Kidney (tissue), 13 donors: ENCODE measurements at regions not wholly inside any gene's neighbourhood (a gene's known extent, or its start where the extent isn't known, plus 50 kb on each side); places are given as distances from the start of the nearest gene placed in this dataset.
A peak's percentile ranks its signal among the peaks of the same experiment; 100 is the strongest.

Experiments used
- DNase-seq, 5 donors: peaks; one replicate each; pipeline ENCODE4 v3.0.0-alpha.2; 2013 to 2020
- FAIRE-seq: peaks from 2 replicates; lab custom pipeline; 2012; peaks lifted over from hg19 to GRCh38; lab: Jason Lieb, UNC
- H3K27ac ChIP-seq, 2 donors: one replicate each; pipeline ENCODE4 v1.7.0; 2013; ENCODE audit warnings: low read depth in 2 of 2, low read length in 2 of 2, inconsistent platforms in 1 of 2
- H3K27me3 ChIP-seq: one replicate; pipeline ENCODE4 v1.7.1; 2013; ENCODE audit warnings: low read length, inconsistent platforms; ENCODE audit not compliant: control insufficient read depth, insufficient read depth
- H3K36me3 ChIP-seq, 3 donors: one replicate each; pipeline versions ENCODE4 v1.7.0 to v1.7.1; 2013; ENCODE audit warnings: low read length in 3 of 3, control low read depth in 1 of 3, inconsistent platforms in 1 of 3; ENCODE audit not compliant: insufficient read depth in 3 of 3, control insufficient read depth in 2 of 3
- H3K4me1 ChIP-seq, 3 donors: one replicate each; pipeline versions ENCODE4 v1.7.0 to v1.7.1; 2013; ENCODE audit warnings: low read length in 3 of 3, inconsistent platforms in 1 of 3, low read depth in 1 of 3; ENCODE audit not compliant: control insufficient read depth in 2 of 3, insufficient read depth in 2 of 3
- H3K4me3 ChIP-seq, 3 donors: one replicate each; pipeline versions ENCODE4 v1.7.0 to v1.8.1; 2013; ENCODE audit warnings: low read length in 3 of 3, control low read depth in 1 of 3, inconsistent platforms in 1 of 3
- H3K9ac ChIP-seq, 3 donors: one replicate each; pipeline versions ENCODE4 v1.7.0 to v1.7.1; 2013; ENCODE audit warnings: low read length in 3 of 3, control low read depth in 1 of 3, inconsistent platforms in 1 of 3
- H3K9me3 ChIP-seq, 3 donors: one replicate each; pipeline versions ENCODE4 v1.7.0 to v1.7.1; 2013; ENCODE audit warnings: low read length in 3 of 3, control low read depth in 1 of 3, inconsistent platforms in 1 of 3; ENCODE audit not compliant: control insufficient read depth in 2 of 3, insufficient read depth in 1 of 3
- intact Hi-C: fragments of 100-400 bp; cut with DNase I; formaldehyde crosslinking; loops from one replicate; pipeline ENCODE4 v1.11.1; 2022
- TF ChIP-seq, protein P1 (sequence below): IDR thresholded peaks from 3 replicates; pipeline ENCODE4 v1.5.1; 2012; ENCODE audit warnings: mild to moderate bottlenecking, moderate library complexity, borderline replicate concordance; ENCODE audit not compliant: insufficient read depth; ENCODE audit errors: extremely low read depth
- donor health status: control.
- donor health status: control.
- donor health status: control.
- donor health status: control.
- donor health status: control.
- donor health status: DM: yes; HTN: yes; CAD: no.
- donor health status: Normal renal cell carcinoma (clear cell type).

DNA sequence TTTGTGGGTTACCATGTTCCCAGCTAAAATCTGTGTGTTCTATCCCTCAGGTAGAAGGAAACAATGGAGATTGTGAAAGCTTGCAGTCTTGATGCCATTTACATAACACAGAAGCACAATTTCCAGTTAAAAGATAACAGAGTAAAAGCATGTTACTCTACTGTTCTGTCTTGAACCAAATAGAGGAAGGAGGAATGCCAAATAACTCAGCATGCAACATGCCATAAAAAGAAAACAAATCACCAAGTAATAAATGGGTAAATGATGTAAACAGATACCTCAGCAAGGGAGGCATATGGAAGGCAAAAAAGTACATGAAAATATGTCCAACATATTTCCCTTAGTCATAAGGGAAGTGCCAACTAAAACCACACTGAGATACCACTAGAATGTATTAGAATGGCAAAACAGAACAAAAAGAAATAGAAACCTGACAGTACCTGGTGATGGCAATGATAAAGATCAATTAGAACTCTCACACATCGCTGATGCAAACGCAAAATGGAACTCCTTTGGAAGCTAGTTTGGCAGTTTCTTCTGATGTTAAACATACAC is 502.6 kb upstream of the HS3ST1 start:
- no peaks in the 10 kb centered on the region for H3K27me3 ChIP-seq
- H3K4me1 ChIP-seq = no peaks in the 10 kb centered on the region
- H3K9ac ChIP-seq = no peak overlapping the region
- TF ChIP-seq, protein P1, sequence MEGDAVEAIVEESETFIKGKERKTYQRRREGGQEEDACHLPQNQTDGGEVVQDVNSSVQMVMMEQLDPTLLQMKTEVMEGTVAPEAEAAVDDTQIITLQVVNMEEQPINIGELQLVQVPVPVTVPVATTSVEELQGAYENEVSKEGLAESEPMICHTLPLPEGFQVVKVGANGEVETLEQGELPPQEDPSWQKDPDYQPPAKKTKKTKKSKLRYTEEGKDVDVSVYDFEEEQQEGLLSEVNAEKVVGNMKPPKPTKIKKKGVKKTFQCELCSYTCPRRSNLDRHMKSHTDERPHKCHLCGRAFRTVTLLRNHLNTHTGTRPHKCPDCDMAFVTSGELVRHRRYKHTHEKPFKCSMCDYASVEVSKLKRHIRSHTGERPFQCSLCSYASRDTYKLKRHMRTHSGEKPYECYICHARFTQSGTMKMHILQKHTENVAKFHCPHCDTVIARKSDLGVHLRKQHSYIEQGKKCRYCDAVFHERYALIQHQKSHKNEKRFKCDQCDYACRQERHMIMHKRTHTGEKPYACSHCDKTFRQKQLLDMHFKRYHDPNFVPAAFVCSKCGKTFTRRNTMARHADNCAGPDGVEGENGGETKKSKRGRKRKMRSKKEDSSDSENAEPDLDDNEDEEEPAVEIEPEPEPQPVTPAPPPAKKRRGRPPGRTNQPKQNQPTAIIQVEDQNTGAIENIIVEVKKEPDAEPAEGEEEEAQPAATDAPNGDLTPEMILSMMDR = no peak
- FAIRE-seq (no peak), DNase-seq (no peak)
- intact Hi-C loops = no loop called here
- no peak overlapping the region for H3K27ac ChIP-seq
- no peaks in the 10 kb centered on the region for H3K9me3 ChIP-seq
- no peaks in the 10 kb centered on the region for H3K36me3 ChIP-seq
- H3K4me3 ChIP-seq = no peak overlapping the region

DNA sequence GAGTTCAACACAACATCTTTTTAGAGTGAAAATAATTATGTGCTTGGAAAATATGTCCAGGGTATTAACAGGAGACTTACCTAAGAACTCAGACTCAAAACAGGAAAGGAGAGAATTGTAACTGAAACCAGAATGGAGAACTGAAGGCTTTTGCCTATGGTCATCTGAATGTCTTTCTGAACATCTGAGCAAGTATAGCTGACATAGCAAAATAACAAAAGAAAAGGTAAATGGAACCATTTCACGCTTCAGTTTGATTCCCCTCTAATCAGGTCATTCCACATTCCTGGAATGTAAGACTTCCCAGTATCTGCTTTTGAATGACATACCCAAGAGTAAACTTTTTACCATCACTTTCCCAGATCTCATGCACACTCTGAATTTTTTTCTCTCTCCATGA is 500.4 kb upstream of the HS3ST1 start:
- FAIRE-seq = no peak
- no peak overlapping the region for H3K27ac ChIP-seq
- DNase-seq = no peak
- no peaks in the 10 kb centered on the region for H3K27me3 ChIP-seq
- H3K9me3 ChIP-seq = no peaks in the 10 kb centered on the region
- no peaks in the 10 kb centered on the region for H3K36me3 ChIP-seq
- no peak overlapping the region for H3K4me3 ChIP-seq
- TF ChIP-seq, protein P1 = no peak
- no peaks in the 10 kb centered on the region for H3K4me1 ChIP-seq
- no peak overlapping the region for H3K9ac ChIP-seq
- intact Hi-C loops = no loop called here

DNA sequence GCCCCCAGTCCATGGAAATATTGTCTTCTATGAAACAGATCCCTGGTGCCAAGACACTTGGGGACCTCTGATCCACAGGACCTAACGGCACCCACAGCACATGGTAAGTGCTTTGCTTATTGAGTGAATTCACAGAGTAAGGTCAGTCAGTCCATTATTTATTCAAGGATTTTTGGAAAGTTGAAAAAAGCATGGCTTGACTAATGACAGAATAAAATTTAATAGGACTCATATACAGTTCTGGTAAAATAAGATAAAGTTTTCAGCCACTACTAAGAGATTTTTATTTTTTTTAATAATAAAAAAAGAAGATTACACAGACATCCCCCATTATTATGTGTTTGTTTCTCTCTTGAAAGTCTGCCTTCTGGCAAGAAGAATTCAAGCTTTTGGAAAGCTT is 490.6 kb upstream of the HS3ST1 start:
- DNase-seq = no peak
- no peaks in the 10 kb centered on the region for H3K36me3 ChIP-seq
- intact Hi-C loops = no loop called here
- no peaks in the 10 kb centered on the region for H3K27me3 ChIP-seq
- FAIRE-seq = no peak
- H3K9ac ChIP-seq = no peak overlapping the region
- H3K4me1 ChIP-seq = no peaks in the 10 kb centered on the region
- H3K9me3 ChIP-seq = no peaks in the 10 kb centered on the region
- H3K27ac ChIP-seq = no peak overlapping the region
- TF ChIP-seq, protein P1 = no peak
- no peak overlapping the region for H3K4me3 ChIP-seq

DNA sequence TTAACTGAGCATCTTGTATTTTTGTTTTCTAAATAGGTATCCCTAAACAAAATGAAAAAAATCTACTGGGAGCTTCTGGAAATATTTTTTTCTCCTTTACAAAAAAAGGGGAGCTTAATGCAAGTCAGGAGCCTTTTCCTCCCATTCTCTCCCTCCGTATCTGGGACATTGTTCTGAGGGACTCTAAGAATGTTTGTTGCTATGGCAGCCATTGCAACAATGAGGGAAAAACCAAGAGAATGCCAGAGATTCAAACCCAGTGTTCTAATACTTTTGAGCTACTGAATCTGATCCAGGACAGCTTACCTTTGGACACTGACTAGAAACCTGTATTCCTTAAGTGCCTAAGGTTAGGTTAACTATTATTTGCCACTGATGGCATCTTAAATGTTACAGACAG is 485.7 kb upstream of the HS3ST1 start:
- Histone ChIP-seq H3K9me3 (no peaks in the 10 kb centered on the region), H3K4me1 (no peaks in the 10 kb centered on the region), H3K27ac (no peak overlapping the region), H3K9ac (no peak overlapping the region), H3K36me3 (no peaks in the 10 kb centered on the region), H3K4me3 (no peak overlapping the region), H3K27me3 (no peaks in the 10 kb centered on the region)
- TF ChIP-seq, protein P1 = no peak
- DNase-seq (peak in 1 of 5 donors; percentile 25), FAIRE-seq (no peak)
- intact Hi-C loops = no loop called here
